ENCODE measurements at regions not wholly inside any gene's neighbourhood (a gene's known extent, or its start where the extent isn't known, plus 50 kb on each side); places are given as distances from the start of the nearest gene placed in this dataset.

GRCh38 chr3:31355807-31356206 is 176.9 kb upstream of the STT3B start:
- H3K36me3 Mint-ChIP-seq (ENCODE audit: low read depth): peaks cover 6% of the 10 kb centered on the region
- intact Hi-C loops (cut with micrococcal nuclease): no loop called here
- DNase-seq: no peak

GRCh38 chr3:31356941-31357340 is 175.8 kb upstream of the STT3B start:
- intact Hi-C loops (cut with micrococcal nuclease): no loop called here
- H3K4me3 Mint-ChIP-seq: no peak overlapping the region
- peaks cover 26% of the 10 kb centered on the region for H3K9me3 Mint-ChIP-seq
- H3K27me3 Mint-ChIP-seq: no peaks in the 10 kb centered on the region
- H3K27ac Mint-ChIP-seq: peak overlapping the region; percentile 72
- peaks cover 6% of the 10 kb centered on the region for H3K36me3 Mint-ChIP-seq (ENCODE audit: low read depth)
- peaks cover 13% of the 10 kb centered on the region for H3K4me1 Mint-ChIP-seq
- DNase-seq: no peak

More at GRCh38 chr3:31355807-31356206, 176.9 kb upstream of the STT3B start:
- no peak overlapping the region for H3K27ac Mint-ChIP-seq
- peaks cover 27% of the 10 kb centered on the region for H3K9me3 Mint-ChIP-seq
- H3K4me1 Mint-ChIP-seq: peaks cover 11% of the 10 kb centered on the region
- H3K27me3 Mint-ChIP-seq: no peaks in the 10 kb centered on the region
- H3K4me3 Mint-ChIP-seq: no peak overlapping the region

GRCh38 chr3:31357451-31357850 is 175.3 kb upstream of the STT3B start:
- no peak for DNase-seq
- intact Hi-C loops (cut with micrococcal nuclease): no loop called here
- H3K27me3 Mint-ChIP-seq: no peaks in the 10 kb centered on the region
- H3K9me3 Mint-ChIP-seq: peaks cover 25% of the 10 kb centered on the region
- H3K27ac Mint-ChIP-seq: peak overlapping the region; percentile 19
- H3K4me1 Mint-ChIP-seq: peaks cover 14% of the 10 kb centered on the region
- H3K36me3 Mint-ChIP-seq (ENCODE audit: low read depth): peaks cover 6% of the 10 kb centered on the region
- H3K4me3 Mint-ChIP-seq: no peak overlapping the region

GRCh38 chr3:31358473-31359070 is 174.2 kb upstream of the STT3B start:
- H3K9me3 Mint-ChIP-seq: peaks cover 18% of the 10 kb centered on the region
- intact Hi-C loops (cut with micrococcal nuclease): no loop called here
- no peak for DNase-seq
- no peak overlapping the region for H3K27ac Mint-ChIP-seq
- H3K27me3 Mint-ChIP-seq: no peaks in the 10 kb centered on the region
- no peak overlapping the region for H3K4me3 Mint-ChIP-seq
- H3K36me3 Mint-ChIP-seq (ENCODE audit: low read depth): peaks cover 6% of the 10 kb centered on the region
- H3K4me1 Mint-ChIP-seq: peaks cover 14% of the 10 kb centered on the region

GRCh38 chr3:31361371-31362273 is 171.1 kb upstream of the STT3B start:
- H3K4me1 Mint-ChIP-seq: peaks cover 20% of the 10 kb centered on the region
- H3K9me3 Mint-ChIP-seq: peaks cover 15% of the 10 kb centered on the region
- no peak for DNase-seq
- intact Hi-C loops (cut with micrococcal nuclease): no loop called here
- no peak overlapping the region for H3K4me3 Mint-ChIP-seq
- no peaks in the 10 kb centered on the region for H3K27me3 Mint-ChIP-seq
- no peak overlapping the region for H3K27ac Mint-ChIP-seq
- no peaks in the 10 kb centered on the region for H3K36me3 Mint-ChIP-seq (ENCODE audit: low read depth)

- intact Hi-C loops (cut with micrococcal nuclease): no loop called here
- Mint-ChIP-seq H3K4me3 (no peak overlapping the region), H3K36me3 (ENCODE audit: low read depth) (no peaks in the 10 kb centered on the region), H3K4me1 (peaks cover 11% of the 10 kb centered on the region), H3K27me3 (no peaks in the 10 kb centered on the region), H3K27ac (no peak overlapping the region), H3K9me3 (peaks cover 11% of the 10 kb centered on the region)
- DNase-seq: no peak
Observed at GRCh38 chr3:31364188-31364587, 168.5 kb upstream of the STT3B start.

GRCh38 chr3:31364711-31365110 is 168.0 kb upstream of the STT3B start:
- Mint-ChIP-seq H3K9me3 (peaks cover 14% of the 10 kb centered on the region), H3K27ac (no peak overlapping the region), H3K27me3 (no peaks in the 10 kb centered on the region), H3K36me3 (ENCODE audit: low read depth) (no peaks in the 10 kb centered on the region), H3K4me3 (no peak overlapping the region), H3K4me1 (peaks cover 14% of the 10 kb centered on the region)
- intact Hi-C loops (cut with micrococcal nuclease): no loop called here
- peak; percentile 37 for DNase-seq

- Mint-ChIP-seq H3K4me1 (peaks cover 15% of the 10 kb centered on the region), H3K27ac (no peak overlapping the region), H3K4me3 (no peak overlapping the region), H3K27me3 (no peaks in the 10 kb centered on the region), H3K36me3 (ENCODE audit: low read depth) (peaks cover 2% of the 10 kb centered on the region), H3K9me3 (peaks cover 14% of the 10 kb centered on the region)
- intact Hi-C loops (cut with micrococcal nuclease): no loop called here
- DNase-seq: no peak
Observed at GRCh38 chr3:31367518-31367917, 165.2 kb upstream of the STT3B start.

- no peak overlapping the region for H3K4me3 Mint-ChIP-seq
- peaks cover 14% of the 10 kb centered on the region for H3K4me1 Mint-ChIP-seq
- no peak for DNase-seq
- no peaks in the 10 kb centered on the region for H3K27me3 Mint-ChIP-seq
- H3K36me3 Mint-ChIP-seq (ENCODE audit: low read depth): peaks cover 2% of the 10 kb centered on the region
- H3K9me3 Mint-ChIP-seq: peaks cover 12% of the 10 kb centered on the region
- H3K27ac Mint-ChIP-seq: no peak overlapping the region
- intact Hi-C loops (cut with micrococcal nuclease): no loop called here
Observed at GRCh38 chr3:31369637-31370379, 162.9 kb upstream of the STT3B start.

- peak; percentile 46 for DNase-seq
- intact Hi-C loops (cut with micrococcal nuclease): no loop called here
- H3K36me3 Mint-ChIP-seq (ENCODE audit: low read depth): peaks cover 2% of the 10 kb centered on the region
- H3K27me3 Mint-ChIP-seq: no peaks in the 10 kb centered on the region
- H3K9me3 Mint-ChIP-seq: peaks cover 10% of the 10 kb centered on the region
- H3K4me1 Mint-ChIP-seq: peaks cover 11% of the 10 kb centered on the region
- no peak overlapping the region for H3K27ac Mint-ChIP-seq
- no peak overlapping the region for H3K4me3 Mint-ChIP-seq
Observed at GRCh38 chr3:31370380-31370666, 162.4 kb upstream of the STT3B start.

GRCh38 chr3:31370681-31371080 is 162.0 kb upstream of the STT3B start:
- Mint-ChIP-seq H3K36me3 (ENCODE audit: low read depth) (peaks cover 2% of the 10 kb centered on the region), H3K27me3 (no peaks in the 10 kb centered on the region), H3K4me3 (no peak overlapping the region), H3K27ac (no peak overlapping the region), H3K9me3 (peaks cover 11% of the 10 kb centered on the region), H3K4me1 (peaks cover 9% of the 10 kb centered on the region)
- intact Hi-C loops (cut with micrococcal nuclease): no loop called here
- no peak for DNase-seq

- Mint-ChIP-seq H3K36me3 (ENCODE audit: low read depth) (peaks cover 2% of the 10 kb centered on the region), H3K4me1 (peaks cover 14% of the 10 kb centered on the region), H3K27ac (no peak overlapping the region), H3K4me3 (no peak overlapping the region), H3K9me3 (peaks cover 13% of the 10 kb centered on the region), H3K27me3 (no peaks in the 10 kb centered on the region)
- no peak for DNase-seq
- intact Hi-C loops (cut with micrococcal nuclease): no loop called here
Observed at GRCh38 chr3:31371484-31372177, 161.1 kb upstream of the STT3B start.

- no peak overlapping the region for H3K4me3 Mint-ChIP-seq
- H3K9me3 Mint-ChIP-seq: peaks cover 13% of the 10 kb centered on the region
- peaks cover 2% of the 10 kb centered on the region for H3K36me3 Mint-ChIP-seq (ENCODE audit: low read depth)
- peaks cover 22% of the 10 kb centered on the region for H3K4me1 Mint-ChIP-seq
- H3K27me3 Mint-ChIP-seq: no peaks in the 10 kb centered on the region
- intact Hi-C loops (cut with micrococcal nuclease): no loop called here
- H3K27ac Mint-ChIP-seq: no peak overlapping the region
- DNase-seq: no peak
Observed at GRCh38 chr3:31373681-31374080, 159.0 kb upstream of the STT3B start.
